ENCODE measurements at regions not wholly inside any gene's neighbourhood (a gene's known extent, or its start where the extent isn't known, plus 50 kb on each side); places are given as distances from the start of the nearest gene placed in this dataset.

DNA sequence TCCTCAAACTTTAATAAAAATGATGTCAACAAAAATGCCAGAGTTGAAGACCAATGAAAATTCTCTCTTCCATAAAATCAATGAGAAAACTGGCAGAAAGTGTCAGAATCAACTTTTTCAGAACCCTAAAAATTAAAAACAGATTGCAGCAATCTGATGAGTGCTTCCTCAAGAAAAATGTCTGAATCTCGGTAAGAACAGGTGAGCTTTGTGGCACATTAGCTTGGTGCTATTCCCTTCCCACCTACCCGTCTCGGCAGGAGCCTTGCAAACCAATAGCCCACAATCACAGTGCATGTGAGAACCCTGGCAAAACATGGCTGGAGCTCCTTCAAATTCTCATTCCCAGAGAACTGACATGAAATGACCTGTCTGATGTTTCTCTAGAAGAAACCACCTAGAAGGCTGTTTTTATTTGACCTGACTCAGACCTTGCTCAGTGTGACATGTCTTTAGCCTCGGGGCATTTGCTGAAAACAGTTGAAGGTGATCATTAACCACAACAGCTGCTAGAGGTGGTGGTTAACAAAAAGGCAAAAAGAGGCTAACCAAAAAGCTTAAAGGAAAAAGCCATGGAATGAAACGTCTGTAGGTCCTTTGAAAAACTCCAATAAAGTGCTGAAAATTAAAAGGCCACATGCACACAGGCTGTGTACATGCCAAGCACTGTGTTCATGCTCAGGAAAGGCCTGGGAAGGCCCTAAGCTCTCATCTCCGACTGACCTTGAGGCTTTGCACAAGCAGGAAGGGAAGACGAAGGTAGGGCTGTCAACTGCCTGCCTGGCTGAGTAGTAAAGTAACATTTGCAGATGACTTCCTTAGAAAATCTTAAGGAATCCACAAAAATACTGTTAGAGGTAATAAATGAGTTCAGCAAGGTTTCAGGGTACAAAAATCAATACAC is 253.0 kb upstream of the NSMCE3 start:
- TF ChIP-seq, protein P1, sequence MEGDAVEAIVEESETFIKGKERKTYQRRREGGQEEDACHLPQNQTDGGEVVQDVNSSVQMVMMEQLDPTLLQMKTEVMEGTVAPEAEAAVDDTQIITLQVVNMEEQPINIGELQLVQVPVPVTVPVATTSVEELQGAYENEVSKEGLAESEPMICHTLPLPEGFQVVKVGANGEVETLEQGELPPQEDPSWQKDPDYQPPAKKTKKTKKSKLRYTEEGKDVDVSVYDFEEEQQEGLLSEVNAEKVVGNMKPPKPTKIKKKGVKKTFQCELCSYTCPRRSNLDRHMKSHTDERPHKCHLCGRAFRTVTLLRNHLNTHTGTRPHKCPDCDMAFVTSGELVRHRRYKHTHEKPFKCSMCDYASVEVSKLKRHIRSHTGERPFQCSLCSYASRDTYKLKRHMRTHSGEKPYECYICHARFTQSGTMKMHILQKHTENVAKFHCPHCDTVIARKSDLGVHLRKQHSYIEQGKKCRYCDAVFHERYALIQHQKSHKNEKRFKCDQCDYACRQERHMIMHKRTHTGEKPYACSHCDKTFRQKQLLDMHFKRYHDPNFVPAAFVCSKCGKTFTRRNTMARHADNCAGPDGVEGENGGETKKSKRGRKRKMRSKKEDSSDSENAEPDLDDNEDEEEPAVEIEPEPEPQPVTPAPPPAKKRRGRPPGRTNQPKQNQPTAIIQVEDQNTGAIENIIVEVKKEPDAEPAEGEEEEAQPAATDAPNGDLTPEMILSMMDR (IDR thresholded peaks at IDR 0.05), result no peak
- no peak for TF ChIP-seq POLR2AphosphoS5 (IDR thresholded peaks at IDR 0.05; ENCODE audit: insufficient read depth in 1 of 2, low read depth in 1 of 2)
- no peak for DNase-seq (ENCODE audit: extremely low spot score in 2 of 2)
- intact Hi-C loops (cut with DNase I), result no loop called here
- no peaks in the 10 kb centered on the region for H3K9me3 ChIP-seq
- no peak overlapping the region for H3K27ac ChIP-seq
- no peaks in the 10 kb centered on the region for H3K27me3 ChIP-seq
- H3K4me3 ChIP-seq, result no peak overlapping the region
- H3K36me3 ChIP-seq, result no peaks in the 10 kb centered on the region
- H3K4me1 ChIP-seq, result no peaks in the 10 kb centered on the region

DNA sequence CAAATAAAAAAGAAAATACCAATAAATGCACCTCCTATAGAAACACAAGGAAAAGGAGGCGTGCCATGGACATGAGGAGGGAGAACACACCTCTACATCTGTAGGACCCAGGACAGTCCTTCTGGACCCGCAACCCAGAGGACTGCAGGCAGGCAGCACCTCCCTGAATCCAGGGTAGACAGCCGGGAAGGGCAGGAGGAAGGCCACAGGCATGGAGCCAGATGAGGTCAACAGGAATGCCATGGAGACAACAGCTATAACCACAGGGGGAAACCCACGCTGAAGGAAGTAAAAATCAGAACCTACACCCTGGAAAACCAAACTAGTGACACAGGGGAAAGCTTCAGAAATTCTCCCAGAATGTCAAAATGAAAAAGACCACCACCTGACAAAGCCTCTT is 248.8 kb upstream of the NSMCE3 start:
- no peaks in the 10 kb centered on the region for H3K4me1 ChIP-seq
- no peaks in the 10 kb centered on the region for H3K27me3 ChIP-seq
- intact Hi-C loops (cut with DNase I), result no loop called here
- DNase-seq (ENCODE audit: extremely low spot score in 2 of 2), result no peak
- no peaks in the 10 kb centered on the region for H3K36me3 ChIP-seq
- no peak overlapping the region for H3K4me3 ChIP-seq
- H3K9me3 ChIP-seq, result no peaks in the 10 kb centered on the region
- TF ChIP-seq, protein P1 (IDR thresholded peaks at IDR 0.05), result no peak
- TF ChIP-seq POLR2A (IDR thresholded peaks at IDR 0.05) (no peak), POLR2AphosphoS5 (IDR thresholded peaks at IDR 0.05; ENCODE audit: insufficient read depth in 1 of 2, low read depth in 1 of 2) (no peak)
- H3K27ac ChIP-seq, result no peak overlapping the region

DNA sequence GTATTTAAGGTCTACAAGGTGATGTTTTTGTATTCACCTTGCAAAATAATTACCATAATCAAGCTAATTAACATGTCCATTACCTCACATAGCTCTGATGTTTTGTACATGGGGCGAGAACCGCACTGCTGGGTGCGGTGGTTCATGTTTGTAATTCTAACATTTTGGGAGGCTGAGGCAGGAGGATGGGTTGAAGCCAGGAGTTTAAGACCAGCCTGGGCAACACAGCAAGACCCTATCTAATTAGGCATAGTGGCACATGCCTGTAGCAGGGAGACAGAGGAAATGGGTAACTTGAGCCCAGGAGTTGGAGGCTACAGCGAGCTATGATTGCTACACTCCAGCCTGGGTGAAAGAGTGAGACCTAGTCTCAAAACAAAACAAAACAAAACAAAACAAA is 248.2 kb upstream of the NSMCE3 start:
- H3K9me3 ChIP-seq, result no peaks in the 10 kb centered on the region
- intact Hi-C loops (cut with DNase I), result no loop called here
- H3K4me1 ChIP-seq, result no peaks in the 10 kb centered on the region
- no peak overlapping the region for H3K4me3 ChIP-seq
- H3K27me3 ChIP-seq, result no peaks in the 10 kb centered on the region
- no peaks in the 10 kb centered on the region for H3K36me3 ChIP-seq
- no peak overlapping the region for H3K27ac ChIP-seq
- TF ChIP-seq POLR2A (IDR thresholded peaks at IDR 0.05) (no peak), POLR2AphosphoS5 (IDR thresholded peaks at IDR 0.05; ENCODE audit: insufficient read depth in 1 of 2, low read depth in 1 of 2) (no peak)
- TF ChIP-seq, protein P1 (IDR thresholded peaks at IDR 0.05), result no peak
- DNase-seq (ENCODE audit: extremely low spot score in 2 of 2), result no peak

DNA sequence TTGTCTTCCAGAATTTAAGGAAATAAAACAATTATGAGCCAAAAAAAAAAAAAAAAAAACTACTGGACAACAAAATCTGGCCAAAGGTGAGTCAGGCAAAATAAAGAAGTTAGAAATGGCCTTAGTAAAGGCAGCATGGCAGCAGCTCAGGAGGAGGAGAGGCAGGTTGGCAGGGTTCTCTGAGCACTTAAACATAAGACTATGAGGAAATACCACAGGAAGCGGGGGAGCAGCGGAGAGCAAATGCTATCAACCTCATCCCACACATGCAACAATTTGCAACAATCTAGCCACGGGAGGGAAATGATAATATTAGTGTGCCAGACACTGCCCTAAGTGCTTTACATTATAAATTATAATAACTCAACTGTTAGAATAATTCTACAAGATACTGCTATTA is 247.3 kb upstream of the NSMCE3 start:
- H3K4me1 ChIP-seq, result no peaks in the 10 kb centered on the region
- no peak overlapping the region for H3K4me3 ChIP-seq
- H3K27ac ChIP-seq, result no peak overlapping the region
- DNase-seq (ENCODE audit: extremely low spot score in 2 of 2), result no peak
- H3K27me3 ChIP-seq, result no peaks in the 10 kb centered on the region
- TF ChIP-seq POLR2AphosphoS5 (IDR thresholded peaks at IDR 0.05; ENCODE audit: insufficient read depth in 1 of 2, low read depth in 1 of 2) (no peak), POLR2A (IDR thresholded peaks at IDR 0.05) (no peak)
- TF ChIP-seq, protein P1 (IDR thresholded peaks at IDR 0.05), result no peak
- intact Hi-C loops (cut with DNase I), result no loop called here
- no peaks in the 10 kb centered on the region for H3K9me3 ChIP-seq
- no peaks in the 10 kb centered on the region for H3K36me3 ChIP-seq

DNA sequence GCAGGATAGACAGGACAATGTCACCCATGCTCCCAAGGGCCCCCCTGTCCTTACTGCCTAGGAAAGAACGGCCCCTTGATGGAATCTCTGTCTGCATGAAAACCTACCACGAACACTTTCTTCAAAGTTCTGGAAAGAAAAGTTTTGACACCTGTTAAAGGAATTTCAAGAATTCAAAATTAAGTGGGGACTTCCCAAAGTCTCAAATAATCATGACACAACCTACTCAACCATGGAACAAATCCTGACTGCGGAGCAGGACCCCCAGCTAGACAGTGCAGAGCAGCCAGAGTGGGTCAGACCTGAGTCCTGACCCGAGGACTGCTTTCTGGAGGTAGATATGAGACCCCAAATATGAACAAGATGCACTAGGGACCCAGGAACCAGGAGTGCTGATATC is 245.3 kb upstream of the NSMCE3 start:
- TF ChIP-seq POLR2A (IDR thresholded peaks at IDR 0.05) (no peak), POLR2AphosphoS5 (IDR thresholded peaks at IDR 0.05; ENCODE audit: insufficient read depth in 1 of 2, low read depth in 1 of 2) (no peak)
- TF ChIP-seq, protein P1 (IDR thresholded peaks at IDR 0.05), result no peak
- no peak overlapping the region for H3K27ac ChIP-seq
- intact Hi-C loops (cut with DNase I), result no loop called here

More for the DNA sequence above, 245.3 kb upstream of the NSMCE3 start:
- Histone ChIP-seq H3K4me1 (no peaks in the 10 kb centered on the region), H3K9me3 (no peaks in the 10 kb centered on the region), H3K36me3 (no peaks in the 10 kb centered on the region), H3K27me3 (no peaks in the 10 kb centered on the region), H3K4me3 (no peak overlapping the region)
- DNase-seq (ENCODE audit: extremely low spot score in 2 of 2), result no peak

All from vagina (tissue), 2 donors.